Neural progenitor cell (in vitro differentiated cells): ENCODE measurements at regions not wholly inside any gene's neighbourhood (a gene's known extent, or its start where the extent isn't known, plus 50 kb on each side); places are given as distances from the start of the nearest gene placed in this dataset.

ENCODE experiments used
- DNase-seq: peaks from one replicate; pipeline ENCODE4 v3.0.0-alpha.2; 2016; ENCODE audit warnings: low spot score
- H2AFZ ChIP-seq: fragments of 200-600 bp; sonication (generic); replicated peaks from 2 replicates; pipeline ENCODE4 v1.6.1; 2016; ENCODE audit warnings: antibody characterized with exemption
- H3F3A ChIP-seq: fragments of 200-600 bp; sonication (generic); 2 replicates; pipeline ENCODE4 v1.6.1; 2016; ENCODE audit warnings: antibody characterized with exemption, low read depth
- H3K27ac ChIP-seq: fragments of 200-600 bp; sonication (generic); 2 replicates; pipeline ENCODE4 v1.5.1; 2016; ENCODE audit warnings: mild to moderate bottlenecking
- H3K27me3 ChIP-seq: fragments of 200-600 bp; sonication (generic); 2 replicates; pipeline ENCODE4 v1.6.1; 2016; ENCODE audit warnings: mild to moderate bottlenecking, moderate library complexity
- H3K36me3 ChIP-seq: fragments of 200-600 bp; sonication (generic); 2 replicates; pipeline ENCODE4 v1.5.1; 2016
- H3K4me1 ChIP-seq: fragments of 200-600 bp; sonication (generic); 2 replicates; pipeline ENCODE4 v1.6.1; 2016; ENCODE audit warnings: mixed run types
- H3K4me2 ChIP-seq: fragments of 200-600 bp; sonication (generic); 2 replicates; pipeline ENCODE4 v1.6.1; 2016
- H3K4me3 ChIP-seq: fragments of 200-600 bp; sonication (generic); 2 replicates; pipeline ENCODE4 v1.5.1; 2016
- H3K79me2 ChIP-seq: fragments of 200-600 bp; sonication (generic); 2 replicates; pipeline ENCODE4 v1.6.1; 2016; ENCODE audit warnings: low read depth
- H3K9ac ChIP-seq: fragments of 200-600 bp; sonication (generic); 2 replicates; pipeline ENCODE4 v1.6.1; 2016
- H3K9me3 ChIP-seq: fragments of 200-600 bp; sonication (generic); 2 replicates; pipeline ENCODE4 v1.5.1; 2016; ENCODE audit warnings: low read depth
- H4K20me1 ChIP-seq: fragments of 200-600 bp; sonication (generic); 2 replicates; pipeline ENCODE4 v1.6.1; 2016; ENCODE audit warnings: low read depth
- H3K27ac Mint-ChIP-seq: 3 replicates; pipeline ENCODE4 v1.8.0; 2021; ENCODE audit warnings: mixed read lengths
- H3K27me3 Mint-ChIP-seq: 2 replicates; pipeline ENCODE4 v1.8.0; 2022; ENCODE audit warnings: low read depth, mild to moderate bottlenecking, inconsistent platforms, moderate library complexity, mixed read lengths; ENCODE audit not compliant: insufficient read depth
- H3K36me3 Mint-ChIP-seq: 3 replicates; pipeline ENCODE4 v1.8.0; 2021; ENCODE audit warnings: mixed read lengths
- H3K4me1 Mint-ChIP-seq: 3 replicates; pipeline ENCODE4 v1.8.0; 2021; ENCODE audit warnings: mixed read lengths
- H3K4me3 Mint-ChIP-seq: 3 replicates; pipeline ENCODE4 v1.8.0; 2021; ENCODE audit warnings: mild to moderate bottlenecking, moderate library complexity, mixed read lengths
- H3K9me3 Mint-ChIP-seq: 3 replicates; pipeline ENCODE4 v1.8.0; 2020; ENCODE audit warnings: mixed read lengths
- CTCF ChIP-seq: fragments of 200-600 bp; sonication (generic); IDR thresholded peaks from 2 replicates; pipeline ENCODE4 v1.5.1; 2017; ENCODE audit warnings: antibody characterized with exemption, mild to moderate bottlenecking
- EZH2 ChIP-seq: fragments of 200-600 bp; sonication (generic); IDR thresholded peaks from 2 replicates; pipeline ENCODE4 v1.6.1; 2017; ENCODE audit warnings: antibody characterized with exemption, mild to moderate bottlenecking, moderate library complexity
- EZH2phosphoT487 ChIP-seq: fragments of 200-600 bp; sonication (generic); IDR thresholded peaks from 2 replicates; pipeline ENCODE4 v1.6.1; 2017; ENCODE audit warnings: antibody characterized with exemption

- Histone ChIP-seq H3K4me1 (no peaks in the 10 kb centered on the region), H3K9me3 (no peaks in the 10 kb centered on the region), H3K79me2 (no peaks in the 10 kb centered on the region), H3K4me2 (no peak overlapping the region), H3K9ac (no peak overlapping the region), H3K4me3 (no peak overlapping the region), H3K36me3 (no peaks in the 10 kb centered on the region), H3F3A (no peaks in the 10 kb centered on the region), H3K27me3 (no peaks in the 10 kb centered on the region), H2AFZ (no peak overlapping the region), H3K27ac (no peak overlapping the region), H4K20me1 (no peaks in the 10 kb centered on the region)
- no peak for TF ChIP-seq CTCF
- no peak for TF ChIP-seq EZH2
- DNase-seq = no peak
- Mint-ChIP-seq H3K4me3 (no peak overlapping the region), H3K27me3 (peaks cover 7% of the 10 kb centered on the region), H3K36me3 (peaks cover 2% of the 10 kb centered on the region), H3K4me1 (peaks cover 13% of the 10 kb centered on the region), H3K27ac (no peak overlapping the region), H3K9me3 (peaks cover 3% of the 10 kb centered on the region)
These were observed 257.0 kb upstream of the JADE1 start for GRCh38 chr4:128552586-128552907.

GRCh38 chr4:128551280-128551679 is 258.2 kb upstream of the JADE1 start:
- H3K4me3 Mint-ChIP-seq = no peak overlapping the region
- no peak overlapping the region for H3K27ac Mint-ChIP-seq

GRCh38 chr4:128550060-128550459 is 259.4 kb upstream of the JADE1 start:
- no peaks in the 10 kb centered on the region for H3K79me2 ChIP-seq
- no peak overlapping the region for H3K4me2 ChIP-seq
- no peak overlapping the region for H3K4me3 Mint-ChIP-seq
- no peak overlapping the region for H3K9ac ChIP-seq
- no peaks in the 10 kb centered on the region for H4K20me1 ChIP-seq
- no peaks in the 10 kb centered on the region for H3K9me3 ChIP-seq
- no peak overlapping the region for H2AFZ ChIP-seq
- H3K27ac Mint-ChIP-seq = no peak overlapping the region
- H3K36me3 Mint-ChIP-seq = peaks cover 2% of the 10 kb centered on the region
- H3K9me3 Mint-ChIP-seq = peaks cover 3% of the 10 kb centered on the region
- H3K4me1 ChIP-seq = no peaks in the 10 kb centered on the region
- no peaks in the 10 kb centered on the region for H3K36me3 ChIP-seq
- no peaks in the 10 kb centered on the region for H3F3A ChIP-seq
- peaks cover 13% of the 10 kb centered on the region for H3K4me1 Mint-ChIP-seq
- no peak overlapping the region for H3K4me3 ChIP-seq
- H3K27me3 Mint-ChIP-seq = peaks cover 4% of the 10 kb centered on the region
- no peak for DNase-seq
- no peak for TF ChIP-seq EZH2phosphoT487
- TF ChIP-seq CTCF = no peak
- no peak for TF ChIP-seq EZH2
- H3K27ac ChIP-seq = no peak overlapping the region
- no peaks in the 10 kb centered on the region for H3K27me3 ChIP-seq

More at GRCh38 chr4:128551280-128551679, 258.2 kb upstream of the JADE1 start:
- Histone ChIP-seq H3K4me1 (no peaks in the 10 kb centered on the region), H3K9ac (no peak overlapping the region), H3K79me2 (no peaks in the 10 kb centered on the region), H3F3A (no peaks in the 10 kb centered on the region), H3K9me3 (no peaks in the 10 kb centered on the region), H3K4me2 (no peak overlapping the region), H3K27me3 (no peaks in the 10 kb centered on the region), H3K36me3 (no peaks in the 10 kb centered on the region), H4K20me1 (no peaks in the 10 kb centered on the region), H2AFZ (no peak overlapping the region), H3K27ac (no peak overlapping the region), H3K4me3 (no peak overlapping the region)
- Mint-ChIP-seq H3K4me1 (peaks cover 13% of the 10 kb centered on the region), H3K9me3 (peaks cover 3% of the 10 kb centered on the region), H3K27me3 (peaks cover 7% of the 10 kb centered on the region), H3K36me3 (peaks cover 2% of the 10 kb centered on the region)
- TF ChIP-seq EZH2phosphoT487 = no peak
- no peak for TF ChIP-seq EZH2
- TF ChIP-seq CTCF = no peak
- no peak for DNase-seq

- Histone ChIP-seq H4K20me1 (no peaks in the 10 kb centered on the region), H3K36me3 (no peaks in the 10 kb centered on the region), H3K27ac (no peak overlapping the region), H2AFZ (no peak overlapping the region), H3K79me2 (no peaks in the 10 kb centered on the region), H3K4me3 (no peak overlapping the region), H3K9me3 (no peaks in the 10 kb centered on the region), H3K27me3 (no peaks in the 10 kb centered on the region), H3F3A (no peaks in the 10 kb centered on the region), H3K4me2 (no peak overlapping the region), H3K4me1 (no peaks in the 10 kb centered on the region), H3K9ac (no peak overlapping the region)
- H3K36me3 Mint-ChIP-seq = peaks cover 2% of the 10 kb centered on the region
- H3K27ac Mint-ChIP-seq = no peak overlapping the region
- H3K4me3 Mint-ChIP-seq = no peak overlapping the region
- peaks cover 13% of the 10 kb centered on the region for H3K4me1 Mint-ChIP-seq
- H3K9me3 Mint-ChIP-seq = peaks cover 3% of the 10 kb centered on the region
- TF ChIP-seq CTCF (no peak), EZH2 (no peak), EZH2phosphoT487 (no peak)
- peaks cover 2% of the 10 kb centered on the region for H3K27me3 Mint-ChIP-seq
- no peak for DNase-seq
These were observed 259.9 kb upstream of the JADE1 start for GRCh38 chr4:128549636-128550035.
